ENCODE measurements at regions not wholly inside any gene's neighbourhood (a gene's known extent, or its start where the extent isn't known, plus 50 kb on each side); places are given as distances from the start of the nearest gene placed in this dataset.
A peak's percentile ranks its signal among the peaks of the same experiment; 100 is the strongest.

DNA sequence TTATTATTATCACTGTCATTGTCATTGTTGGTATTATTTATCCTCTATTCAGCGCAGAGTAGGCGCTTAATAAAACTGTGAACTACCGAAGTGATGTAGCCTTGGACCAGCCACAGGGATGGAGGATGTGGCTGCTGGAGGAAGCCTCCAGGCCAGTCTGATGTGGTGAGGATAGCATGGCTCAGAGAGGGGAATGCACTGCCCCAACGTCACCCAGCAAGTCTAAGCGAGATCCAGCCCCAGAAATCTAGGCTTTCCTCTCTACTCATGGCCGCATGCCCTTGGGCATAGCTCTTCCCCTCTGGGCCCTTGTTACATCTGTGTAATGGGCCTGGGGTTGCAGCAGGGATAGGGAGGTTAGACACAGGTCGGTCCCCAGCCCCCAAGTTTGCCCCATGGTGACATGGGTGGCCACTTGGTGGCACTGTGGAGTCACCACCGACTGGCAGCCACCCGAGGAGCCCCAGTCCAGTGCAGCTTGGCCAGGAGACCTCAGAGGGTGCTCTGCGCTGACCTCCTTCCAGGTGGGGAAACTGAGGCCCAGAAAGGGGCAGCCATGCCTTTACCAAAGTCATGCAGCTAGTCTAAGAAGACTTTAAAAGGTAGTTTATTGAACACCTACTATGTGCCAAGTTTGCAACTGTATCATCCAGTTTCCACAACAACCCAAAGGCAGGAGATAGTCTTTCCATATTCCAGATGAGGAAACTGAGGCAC lies 395.7 kb downstream of the MN1 start:
- DNase-seq = peak; percentile 3

DNA sequence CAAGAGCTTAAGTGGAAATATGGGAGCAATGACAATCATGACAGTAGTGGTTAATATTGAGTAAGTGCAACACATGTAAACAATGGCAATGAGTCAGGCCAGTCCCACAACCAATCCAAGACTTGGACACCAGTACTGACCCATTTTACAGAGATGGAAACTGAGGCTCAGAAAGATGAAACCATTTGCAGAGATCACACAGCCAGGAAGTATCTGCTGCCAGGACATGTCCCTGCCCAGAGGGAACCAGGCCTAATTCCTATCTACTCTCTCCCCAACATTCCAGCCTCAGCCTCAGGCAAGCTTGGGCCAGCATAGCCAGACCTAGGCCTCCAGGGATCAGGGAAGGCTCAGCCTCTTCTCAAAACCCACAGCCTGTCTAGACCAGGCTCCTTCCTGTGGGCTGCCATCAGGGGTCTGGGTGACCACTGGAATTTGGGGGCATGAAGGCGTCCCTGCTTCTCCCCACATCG lies 395.1 kb downstream of the MN1 start:
- DNase-seq = no peak

DNA sequence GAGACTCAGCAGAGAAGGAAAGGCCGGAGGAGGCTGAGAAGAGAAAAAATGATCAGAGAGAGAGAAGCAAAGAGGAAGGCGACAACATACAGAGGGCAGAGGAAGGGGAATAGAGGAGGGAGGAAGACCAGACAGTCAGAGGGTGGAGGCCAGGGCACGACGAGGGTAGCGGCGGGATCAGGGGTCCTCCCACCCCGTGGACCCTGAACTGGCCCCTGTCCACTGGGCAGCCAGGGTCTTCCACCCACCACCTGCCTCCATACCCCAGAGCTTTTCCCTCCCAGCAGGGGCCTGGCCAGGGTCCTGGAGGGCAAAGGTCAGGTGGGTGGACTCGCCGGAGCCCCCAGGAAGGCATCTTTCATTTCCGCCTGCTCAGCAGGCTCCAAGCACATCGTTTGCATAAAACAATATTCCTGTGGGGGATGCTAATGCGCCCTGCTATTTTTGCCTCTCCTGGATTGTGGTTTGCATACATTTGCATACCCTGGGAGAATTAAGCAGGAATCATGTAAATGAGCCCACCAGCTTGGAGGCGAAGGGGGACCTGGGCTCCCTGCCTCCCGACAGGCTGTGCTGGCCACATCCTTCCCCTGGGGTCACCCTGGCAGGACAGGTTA lies 394.1 kb downstream of the MN1 start:
- DNase-seq = no peak

DNA sequence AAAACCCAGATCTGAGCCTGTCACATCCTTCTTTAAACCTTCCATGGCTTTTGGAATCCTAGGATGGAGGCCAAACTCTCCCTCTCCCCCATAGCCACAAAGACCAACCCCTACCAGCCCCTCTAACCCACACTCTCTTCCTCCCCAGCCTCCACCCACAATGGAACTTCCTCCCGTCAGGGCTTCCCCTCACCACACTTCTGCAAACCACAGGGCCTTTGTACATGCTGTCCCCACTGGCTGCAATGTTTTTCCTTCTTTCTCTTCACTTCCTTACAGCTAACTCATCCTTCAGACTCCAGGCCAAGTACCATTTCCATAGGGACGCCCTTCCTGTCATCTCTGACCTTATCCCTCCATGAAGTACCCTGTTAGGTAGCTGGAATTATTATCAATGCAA lies 393.5 kb downstream of the MN1 start:
- no peak for DNase-seq

DNA sequence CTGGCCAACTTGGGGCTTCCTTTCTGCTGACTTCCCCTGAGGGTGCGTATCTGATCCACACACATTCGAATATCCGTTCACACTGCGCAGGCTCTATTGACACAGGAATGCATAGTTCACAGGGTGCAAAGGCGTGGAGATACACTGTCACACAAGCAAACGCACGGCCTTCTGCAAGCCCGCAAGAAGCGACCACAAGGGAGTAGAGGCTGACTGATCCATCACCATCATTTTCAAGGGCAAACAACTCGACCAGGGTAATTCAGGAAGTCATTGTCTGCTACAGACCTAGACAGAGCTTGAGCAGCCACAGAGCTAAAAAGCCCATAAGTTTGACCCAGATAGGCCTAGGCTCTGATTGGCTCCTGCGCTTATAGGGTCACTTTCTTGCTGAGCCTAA lies 392.3 kb downstream of the MN1 start:
- DNase-seq = no peak

DNA sequence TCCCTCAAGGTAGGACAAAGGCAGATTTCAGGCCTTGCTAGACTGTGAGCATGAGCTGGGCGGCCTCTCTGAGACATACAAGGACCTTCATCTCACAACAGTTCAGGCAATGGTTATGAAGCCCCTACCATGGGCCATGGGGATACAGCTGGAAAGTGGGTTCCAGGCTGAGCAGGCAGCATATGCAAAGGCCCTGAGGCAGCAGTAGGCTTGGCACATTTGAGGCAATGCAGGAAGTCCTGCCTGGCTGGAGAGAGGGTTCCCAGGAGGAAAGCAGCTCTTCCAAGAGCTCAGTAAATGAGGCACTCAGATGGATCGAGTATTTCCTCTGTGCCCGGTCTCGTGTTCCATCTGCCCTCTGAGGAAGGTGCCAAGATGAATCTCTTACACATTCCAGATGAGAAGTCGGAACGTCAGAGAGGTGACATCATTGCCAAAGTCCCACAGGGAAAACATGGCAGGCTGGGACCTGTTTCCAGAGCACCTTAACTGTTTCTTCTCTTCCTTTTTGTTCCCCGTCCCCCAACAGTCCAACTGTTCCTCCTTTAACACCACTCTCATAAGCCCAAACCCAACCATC lies 388.6 kb downstream of the MN1 start:
- DNase-seq = no peak

DNA sequence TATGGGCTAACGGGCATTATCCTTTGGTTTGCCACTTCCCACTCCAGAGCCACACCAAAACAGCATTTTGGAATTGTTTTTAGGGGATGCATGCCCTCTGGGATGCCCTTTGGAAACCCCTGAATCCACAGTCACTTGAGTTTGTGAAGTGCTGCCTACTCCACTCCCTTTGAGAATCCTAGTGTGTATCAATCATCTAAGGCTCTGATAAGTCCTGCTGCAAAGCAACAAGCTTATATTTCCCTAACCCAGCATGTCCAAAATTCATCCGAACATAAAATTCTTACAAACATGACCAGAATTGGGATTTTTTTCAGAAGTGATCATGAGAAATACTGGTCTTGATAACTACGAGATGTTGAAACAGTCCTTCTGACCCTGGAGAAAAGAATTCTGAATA lies 387.9 kb downstream of the MN1 start:
- no peak for DNase-seq

DNA sequence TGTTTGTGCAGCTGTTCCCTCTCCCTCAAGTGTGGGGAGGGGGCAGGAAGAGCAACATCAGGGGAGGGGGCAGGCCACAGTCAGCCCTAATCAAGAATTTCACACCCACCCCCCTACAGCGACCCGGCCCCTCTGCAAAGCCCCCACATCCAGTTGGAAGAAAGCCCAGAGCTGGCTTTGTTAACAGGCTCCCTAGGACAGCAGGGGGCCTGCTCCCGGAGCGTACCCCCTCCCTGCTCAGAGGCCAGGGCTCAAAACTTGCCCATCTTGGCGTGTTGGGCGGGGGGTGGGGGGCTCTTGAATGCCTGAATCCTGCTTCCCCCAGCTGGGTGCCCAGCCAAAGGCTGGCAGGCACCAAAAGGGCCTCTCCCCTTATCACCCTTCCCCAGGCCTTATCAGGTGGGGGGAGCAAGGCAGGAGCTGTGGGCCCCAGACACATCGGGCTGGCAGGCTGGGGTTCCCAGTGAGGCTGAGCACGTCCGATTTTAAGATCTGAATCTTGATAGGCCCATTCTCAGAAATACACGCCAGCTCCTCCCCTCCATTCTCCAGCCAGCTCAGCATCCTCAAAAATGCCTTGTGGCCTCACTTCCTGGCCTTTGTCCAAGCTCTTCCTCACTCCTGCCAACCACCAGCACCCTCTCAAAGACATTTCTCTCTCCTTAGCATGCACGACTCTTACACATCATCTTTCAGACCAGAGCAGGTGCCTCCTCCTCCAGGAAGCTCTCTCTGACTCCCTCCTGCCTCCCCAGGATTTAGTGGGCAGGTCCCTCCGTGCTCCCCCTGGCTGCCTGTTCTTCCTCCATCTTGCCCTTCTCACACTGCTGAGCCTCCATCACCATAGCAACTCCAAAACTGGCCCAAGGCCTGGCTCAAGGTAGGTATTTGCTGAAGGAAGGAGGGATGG lies 384.8 kb downstream of the MN1 start:
- peak; percentile 37 for DNase-seq

DNA sequence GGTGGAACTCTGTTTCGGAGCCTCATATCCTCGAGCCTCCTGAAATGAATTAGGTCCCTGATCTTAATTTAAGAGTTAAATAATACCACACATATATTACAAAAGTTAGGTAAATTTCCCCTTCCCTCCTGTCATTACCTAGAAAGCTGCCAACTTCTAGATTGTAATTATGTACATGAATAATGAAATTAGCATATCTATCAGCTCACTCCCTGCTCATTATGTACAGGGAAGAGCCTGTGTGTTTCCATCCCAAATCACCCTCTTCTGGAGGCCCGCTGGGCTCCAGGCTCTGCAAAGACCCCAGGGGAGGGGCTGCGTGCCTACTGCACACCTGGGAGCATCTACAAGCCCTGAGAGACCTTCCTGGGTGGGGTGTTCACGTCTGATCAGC lies 384.1 kb downstream of the MN1 start:
- no peak for DNase-seq

DNA sequence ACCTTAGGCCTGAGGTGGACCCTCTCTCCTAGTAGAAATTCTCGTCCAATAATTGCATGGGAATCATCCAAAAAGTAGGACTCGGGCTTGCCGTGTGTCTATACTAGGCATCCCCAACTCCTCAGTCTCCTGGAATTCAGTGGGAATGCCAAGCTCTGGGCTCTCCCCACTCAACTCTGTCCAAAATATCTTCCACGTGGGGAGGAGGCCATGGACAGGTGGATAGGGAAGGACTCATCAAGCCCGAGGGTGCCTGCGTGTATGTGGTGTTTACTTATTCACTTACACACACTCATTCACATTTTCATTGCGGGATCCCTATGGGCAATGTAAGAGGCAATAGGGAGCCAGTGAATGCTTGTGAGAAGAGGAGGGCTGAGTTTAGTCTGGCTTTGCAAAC lies 383.3 kb downstream of the MN1 start:
- DNase-seq = no peak

DNA sequence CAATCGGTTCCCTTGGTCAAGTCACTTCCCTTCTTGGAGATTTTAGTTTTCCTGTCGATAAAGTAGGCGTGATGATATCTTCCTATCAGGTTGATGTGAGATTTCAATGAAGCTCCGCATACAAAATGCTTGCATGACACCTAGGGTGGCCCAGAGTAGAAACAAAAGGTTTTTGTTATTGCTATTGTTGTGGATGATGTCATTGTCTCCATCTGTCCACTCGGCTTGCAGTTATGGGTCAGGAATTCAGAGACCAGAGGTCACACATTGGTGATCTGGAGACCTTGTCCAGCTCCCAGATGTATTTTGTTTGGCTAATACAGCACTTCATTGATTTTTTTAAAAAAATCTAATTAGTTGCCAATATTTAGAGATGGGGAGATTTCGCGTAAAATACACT lies 382.1 kb downstream of the MN1 start:
- no peak for DNase-seq

DNA sequence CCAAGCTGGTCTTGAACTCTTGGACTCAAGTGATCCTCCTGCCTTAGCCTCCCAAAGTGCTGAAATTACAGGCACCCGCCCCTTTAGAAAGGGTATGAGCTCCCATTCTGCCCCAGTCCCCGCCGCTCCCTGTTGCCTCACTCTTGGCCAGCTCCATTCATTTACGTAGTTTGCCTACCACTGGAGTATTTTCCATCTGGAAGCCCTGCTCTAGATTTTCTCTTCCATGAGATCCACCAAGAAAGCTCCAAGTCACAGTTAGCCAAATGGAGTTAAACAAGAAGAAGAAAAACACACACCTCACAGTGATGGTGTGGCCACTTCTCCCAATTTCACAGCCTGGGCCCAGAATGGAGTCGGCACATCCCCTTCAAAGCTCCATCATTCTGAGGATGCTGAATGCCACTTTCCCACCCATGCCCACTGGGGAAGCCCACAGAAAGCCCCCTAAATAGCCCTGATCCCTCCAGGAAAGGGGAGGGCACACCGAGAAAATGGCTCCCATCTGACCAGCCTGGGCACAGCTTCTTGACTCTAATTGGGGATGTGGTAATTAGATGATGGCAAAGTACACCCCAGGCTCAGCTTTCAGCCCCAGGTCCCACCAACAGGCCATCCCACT lies 381.2 kb downstream of the MN1 start:
- no peak for DNase-seq

DNA sequence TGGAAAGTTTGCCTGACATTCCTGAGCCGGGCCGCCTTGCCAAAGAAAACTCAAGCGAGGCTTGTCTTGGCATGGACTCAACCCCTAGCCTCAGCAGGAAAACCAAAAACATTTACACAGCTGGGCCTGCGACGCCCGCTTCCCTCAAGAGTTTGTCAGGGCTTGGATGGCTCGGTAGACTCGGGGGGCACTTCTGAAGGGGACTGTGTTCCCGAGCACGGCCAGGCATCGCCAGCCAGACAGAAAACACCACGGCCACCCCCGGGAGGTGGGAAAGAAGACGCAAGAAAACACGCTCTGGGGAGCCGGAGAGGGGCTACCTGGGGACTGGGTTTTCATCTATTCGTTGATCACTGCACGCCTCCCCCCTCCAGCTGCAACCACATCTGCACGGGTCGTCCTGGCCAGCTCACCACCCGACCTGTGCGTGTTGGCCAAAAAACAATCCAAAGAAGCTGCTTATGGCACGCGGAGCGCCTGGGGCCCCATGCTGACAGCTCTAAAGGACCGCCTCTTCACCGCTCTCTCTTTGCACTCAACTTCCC lies 380.7 kb downstream of the MN1 start:
- DNase-seq = peak; percentile 42

DNA sequence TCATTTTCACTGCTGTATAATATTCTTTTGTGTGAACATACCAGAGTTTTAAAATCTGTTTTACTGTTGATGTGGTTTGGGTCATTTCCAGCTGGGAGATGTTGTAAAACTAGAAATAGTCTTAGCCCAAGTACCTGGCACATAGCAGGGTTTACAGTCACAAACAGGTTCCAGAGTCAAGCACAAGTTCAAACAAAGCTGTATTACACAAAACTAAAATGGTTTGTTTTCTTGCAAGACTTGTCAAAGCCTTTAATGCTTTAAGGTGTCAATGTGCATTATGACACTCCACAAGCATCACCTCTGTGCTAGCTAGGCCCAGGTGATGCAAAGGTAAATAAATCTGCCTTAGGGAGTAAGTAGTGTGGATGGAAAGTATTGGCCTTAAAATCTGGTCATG lies 379.1 kb downstream of the MN1 start:
- DNase-seq = no peak

DNA sequence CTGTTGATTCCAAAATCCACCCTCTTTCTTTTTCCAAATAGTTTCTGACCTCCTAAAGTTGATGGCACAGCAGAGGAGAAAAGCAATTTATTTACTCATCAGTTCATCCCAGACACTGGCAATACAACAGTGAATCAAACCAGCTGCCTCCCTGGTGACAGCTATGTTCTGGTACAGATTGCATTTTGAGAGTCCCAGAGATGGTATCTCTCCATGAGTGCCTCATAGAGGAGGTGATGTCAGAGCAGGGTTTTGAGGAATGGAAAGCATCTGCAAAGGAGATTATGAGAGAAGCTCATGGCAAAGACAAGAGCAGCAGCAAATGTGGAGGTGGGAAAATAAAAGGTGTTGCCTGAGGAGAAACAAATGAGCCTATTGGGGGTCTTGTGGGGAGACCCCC lies 377.2 kb downstream of the MN1 start:
- no peak for DNase-seq

DNA sequence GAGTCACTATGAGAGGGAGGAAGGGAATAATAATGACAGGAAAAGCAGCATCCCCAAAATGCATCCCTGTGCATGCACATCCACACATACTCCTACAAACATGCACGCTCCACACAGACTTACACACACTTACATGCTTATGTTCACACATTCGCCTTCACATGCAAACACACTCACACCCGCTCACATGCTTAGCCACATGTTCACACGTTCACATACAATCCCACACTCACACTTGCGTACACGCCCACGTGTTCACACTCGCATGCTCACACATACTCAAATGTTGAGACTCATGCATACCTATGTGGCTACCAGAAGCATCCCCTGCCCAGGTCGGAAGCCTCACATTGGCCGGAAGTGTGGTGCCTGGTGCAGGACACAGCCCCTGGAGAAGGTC lies 372.1 kb downstream of the MN1 start:
- no peak for DNase-seq

DNA sequence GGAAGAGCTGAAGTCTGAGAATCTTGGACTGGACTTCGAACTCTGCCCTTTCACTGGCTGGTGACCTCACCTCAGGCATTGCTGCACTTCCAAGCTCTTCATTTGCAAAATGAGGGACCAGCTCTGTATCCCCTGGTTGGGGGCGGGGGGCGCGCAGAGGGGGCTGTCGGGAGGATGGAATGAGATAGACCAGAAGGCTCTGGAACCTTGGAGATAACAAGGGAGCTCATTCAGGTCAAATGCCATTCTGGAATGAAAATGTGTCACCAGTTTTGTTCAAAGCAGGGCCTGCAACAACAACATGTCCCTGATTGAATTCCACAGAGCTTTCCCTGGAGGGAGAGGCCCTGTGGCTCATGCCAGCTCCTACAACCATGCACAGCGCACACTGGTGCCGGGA lies 370.5 kb downstream of the MN1 start:
- no peak for DNase-seq

DNA sequence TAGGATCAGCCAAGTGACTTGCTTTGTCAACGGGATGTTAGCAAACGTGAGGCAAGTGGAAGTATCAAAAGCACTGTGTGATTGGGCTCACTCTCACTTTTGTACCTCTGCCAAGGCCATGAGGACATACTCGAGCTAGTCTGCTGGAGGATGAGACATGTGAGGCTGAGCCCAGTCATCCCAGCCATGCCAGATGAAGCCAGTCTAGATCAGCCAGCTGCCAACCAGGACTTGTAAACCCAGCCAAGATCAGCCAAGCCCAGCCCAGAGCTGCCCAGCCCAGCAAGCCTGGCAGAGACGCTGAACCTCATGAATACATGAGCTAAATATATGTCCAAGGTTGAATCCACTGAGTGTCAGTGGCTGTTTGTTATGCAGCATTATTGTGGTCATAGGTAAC lies 369.7 kb downstream of the MN1 start:
- no peak for DNase-seq

DNA sequence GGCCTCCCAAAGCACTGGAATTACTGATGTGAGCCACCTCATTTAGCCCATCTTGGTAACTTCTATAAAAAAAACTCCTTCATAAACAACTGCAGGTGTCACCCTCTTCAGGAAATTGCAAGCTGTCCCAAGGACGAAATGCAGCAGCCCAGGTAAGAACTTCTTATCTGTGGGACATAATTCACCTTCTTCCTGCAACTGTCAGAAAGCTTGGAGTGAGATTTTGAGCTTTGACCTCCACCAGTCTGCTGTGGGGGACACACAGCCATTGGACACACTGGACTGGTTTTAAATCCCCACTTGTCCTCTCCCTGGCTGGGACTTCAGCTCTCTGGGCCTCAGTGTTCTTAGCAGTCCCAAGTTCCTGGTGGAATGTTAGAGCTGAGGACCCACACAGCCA lies 368.5 kb downstream of the MN1 start:
- no peak for DNase-seq

DNA sequence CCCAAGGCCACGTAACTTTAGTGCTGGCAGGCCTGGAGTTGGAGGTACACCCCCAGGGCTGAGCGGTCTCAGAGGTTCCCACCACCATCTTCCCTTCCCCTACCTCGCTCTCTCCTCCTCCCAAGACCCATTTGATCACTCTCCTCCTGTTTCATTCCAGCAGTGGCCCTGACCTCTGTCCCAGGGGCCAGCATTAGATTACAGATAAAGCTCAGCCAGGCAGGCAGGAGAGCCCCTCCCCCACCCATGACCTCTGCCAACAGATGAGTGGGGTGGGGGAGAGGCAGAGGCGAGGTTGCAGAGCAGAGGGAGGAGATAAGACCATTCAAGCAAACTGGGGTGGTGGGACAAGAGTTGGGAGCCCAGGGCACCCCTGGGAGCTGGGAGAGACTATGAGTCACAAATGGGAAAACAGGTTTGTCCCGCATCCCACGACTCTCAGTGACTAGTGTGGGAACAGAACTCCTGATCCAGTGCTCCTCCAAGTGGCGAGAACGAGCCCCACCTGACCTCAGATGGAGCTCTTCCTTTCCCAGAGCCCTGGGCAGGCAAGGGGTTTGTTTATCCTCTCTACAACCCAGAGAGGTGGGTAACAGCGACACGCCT lies 367.9 kb downstream of the MN1 start:
- no peak for DNase-seq

DNA sequence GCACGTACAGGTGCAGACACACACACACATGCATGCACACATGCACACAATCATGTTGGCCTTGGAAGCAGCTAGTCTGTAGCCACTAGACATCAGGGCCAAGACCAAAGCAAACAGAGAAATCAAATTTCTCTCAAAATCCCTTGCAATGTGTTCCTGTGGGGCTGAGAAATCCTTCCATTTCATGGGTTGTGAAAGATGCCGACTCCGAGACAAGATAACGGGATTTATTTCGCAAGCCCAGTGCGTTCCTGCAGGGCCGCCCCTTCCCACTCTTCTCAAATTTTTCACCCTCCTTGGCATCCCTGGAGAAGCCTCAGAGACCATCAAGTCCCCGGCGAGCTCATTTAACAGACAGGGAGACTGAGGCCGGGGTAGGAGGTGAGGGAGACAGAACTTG lies 366.7 kb downstream of the MN1 start:
- DNase-seq = no peak

DNA sequence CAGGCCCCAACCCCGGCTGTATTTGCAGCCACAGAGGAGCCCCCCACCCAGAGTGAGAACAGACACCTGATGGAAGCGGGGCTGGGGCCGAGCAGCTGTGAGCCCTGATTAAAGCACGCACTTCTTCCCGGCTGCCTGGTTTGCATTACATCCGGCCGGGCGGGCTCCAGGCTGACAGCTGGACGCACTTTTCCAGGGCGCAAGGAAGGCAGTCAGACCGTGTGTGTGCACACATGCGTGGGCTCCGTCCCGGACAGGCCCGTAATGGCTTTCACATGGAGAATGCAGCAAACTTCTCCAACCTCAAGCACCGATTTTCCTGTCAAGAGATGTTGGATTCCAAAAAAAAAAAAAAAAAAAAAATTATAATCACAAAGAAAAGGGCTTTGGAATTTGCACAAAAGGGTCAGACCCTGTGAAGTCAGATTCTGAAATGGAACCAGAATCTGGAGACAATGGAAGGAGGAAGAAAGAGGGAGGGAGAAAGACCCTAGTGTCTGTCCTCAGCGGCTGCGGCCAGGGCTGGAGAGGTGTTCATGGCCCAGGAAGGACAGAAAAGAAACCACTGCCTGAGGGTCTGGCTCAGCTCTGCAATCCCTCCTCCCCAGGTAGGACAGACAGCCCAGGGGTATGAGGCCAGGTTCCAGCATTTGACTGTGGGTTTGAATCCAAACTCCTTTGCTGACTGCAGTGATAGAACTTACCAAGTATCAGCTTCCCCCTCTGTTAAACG lies 365.5 kb downstream of the MN1 start:
- peak; percentile 25 for DNase-seq
